VCaP (cell line): ENCODE measurements at regions not wholly inside any gene's neighbourhood (a gene's known extent, or its start where the extent isn't known, plus 50 kb on each side); places are given as distances from the start of the nearest gene placed in this dataset.

Experiments
- H3K27ac ChIP-seq: fragments of 450-650 bp; 2 replicates; pipeline ENCODE4 v1.5.1; 2017
- TF ChIP-seq, protein P1 (sequence below): fragments of 450-650 bp; conservative IDR thresholded peaks from 2 replicates; pipeline ENCODE4 v1.5.1; 2017; ENCODE audit warnings: mild to moderate bottlenecking, moderate library complexity

DNA sequence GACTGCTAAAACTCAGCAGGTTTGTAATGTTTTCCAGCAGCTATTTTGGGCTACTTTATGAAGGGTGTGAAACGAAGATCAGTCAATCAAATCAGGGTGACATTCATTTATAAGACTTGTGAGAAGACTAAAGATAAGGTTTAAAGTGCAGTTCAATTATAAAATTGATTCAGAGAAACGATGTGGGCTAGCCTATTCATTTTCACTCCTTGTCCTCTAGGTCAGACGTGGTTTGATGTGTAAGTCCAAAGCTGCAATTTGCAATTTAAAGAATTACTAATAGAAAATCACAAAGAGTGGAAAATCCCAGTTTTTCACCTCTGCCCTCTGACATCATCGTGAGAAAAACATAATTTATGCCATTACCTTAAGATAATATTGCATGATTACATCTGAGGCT, 243.5 kb upstream of the NOVA1 start:
- H3K27ac ChIP-seq, result no peak overlapping the region
- TF ChIP-seq, protein P1, sequence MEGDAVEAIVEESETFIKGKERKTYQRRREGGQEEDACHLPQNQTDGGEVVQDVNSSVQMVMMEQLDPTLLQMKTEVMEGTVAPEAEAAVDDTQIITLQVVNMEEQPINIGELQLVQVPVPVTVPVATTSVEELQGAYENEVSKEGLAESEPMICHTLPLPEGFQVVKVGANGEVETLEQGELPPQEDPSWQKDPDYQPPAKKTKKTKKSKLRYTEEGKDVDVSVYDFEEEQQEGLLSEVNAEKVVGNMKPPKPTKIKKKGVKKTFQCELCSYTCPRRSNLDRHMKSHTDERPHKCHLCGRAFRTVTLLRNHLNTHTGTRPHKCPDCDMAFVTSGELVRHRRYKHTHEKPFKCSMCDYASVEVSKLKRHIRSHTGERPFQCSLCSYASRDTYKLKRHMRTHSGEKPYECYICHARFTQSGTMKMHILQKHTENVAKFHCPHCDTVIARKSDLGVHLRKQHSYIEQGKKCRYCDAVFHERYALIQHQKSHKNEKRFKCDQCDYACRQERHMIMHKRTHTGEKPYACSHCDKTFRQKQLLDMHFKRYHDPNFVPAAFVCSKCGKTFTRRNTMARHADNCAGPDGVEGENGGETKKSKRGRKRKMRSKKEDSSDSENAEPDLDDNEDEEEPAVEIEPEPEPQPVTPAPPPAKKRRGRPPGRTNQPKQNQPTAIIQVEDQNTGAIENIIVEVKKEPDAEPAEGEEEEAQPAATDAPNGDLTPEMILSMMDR, result no peak

DNA sequence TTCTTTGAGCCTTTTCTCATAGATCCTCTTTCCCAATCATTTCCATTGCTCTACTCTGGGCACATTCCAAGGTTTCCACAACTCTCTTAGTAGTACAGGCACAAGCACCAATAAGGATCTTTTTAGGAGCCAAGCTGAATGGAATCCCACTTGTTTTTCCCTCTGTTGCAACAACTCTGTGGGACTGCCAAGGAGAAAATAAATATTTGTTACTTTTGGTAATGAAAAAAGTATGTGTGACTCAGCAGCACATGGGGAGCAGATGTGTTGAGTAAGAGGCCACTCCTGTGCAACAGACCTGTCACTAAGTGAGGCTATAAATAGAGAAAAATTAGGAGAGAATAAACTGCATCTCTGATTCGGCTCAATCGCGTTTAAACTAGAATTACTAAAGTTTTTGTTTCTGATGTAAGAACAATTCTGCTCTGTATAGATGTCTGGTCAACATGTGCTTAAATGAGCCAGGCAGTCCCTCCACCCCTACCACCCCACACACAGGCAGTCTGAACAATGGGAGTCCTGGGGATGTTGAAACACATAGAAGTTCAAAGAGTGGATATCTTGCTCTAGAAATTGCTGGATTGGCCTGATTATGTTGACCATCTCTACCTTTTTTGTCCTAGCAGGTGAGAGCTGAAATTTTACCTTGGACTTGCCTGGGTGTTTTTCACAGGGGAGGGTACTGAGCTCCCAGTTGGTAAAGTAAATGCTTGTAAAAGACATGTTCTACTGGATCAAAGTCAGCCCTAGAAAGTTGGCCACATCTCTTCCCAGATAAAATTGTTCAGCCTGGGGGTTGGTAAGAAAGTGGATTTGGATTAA, 244.3 kb upstream of the NOVA1 start:
- TF ChIP-seq, protein P1, result no peak
- no peak overlapping the region for H3K27ac ChIP-seq

DNA sequence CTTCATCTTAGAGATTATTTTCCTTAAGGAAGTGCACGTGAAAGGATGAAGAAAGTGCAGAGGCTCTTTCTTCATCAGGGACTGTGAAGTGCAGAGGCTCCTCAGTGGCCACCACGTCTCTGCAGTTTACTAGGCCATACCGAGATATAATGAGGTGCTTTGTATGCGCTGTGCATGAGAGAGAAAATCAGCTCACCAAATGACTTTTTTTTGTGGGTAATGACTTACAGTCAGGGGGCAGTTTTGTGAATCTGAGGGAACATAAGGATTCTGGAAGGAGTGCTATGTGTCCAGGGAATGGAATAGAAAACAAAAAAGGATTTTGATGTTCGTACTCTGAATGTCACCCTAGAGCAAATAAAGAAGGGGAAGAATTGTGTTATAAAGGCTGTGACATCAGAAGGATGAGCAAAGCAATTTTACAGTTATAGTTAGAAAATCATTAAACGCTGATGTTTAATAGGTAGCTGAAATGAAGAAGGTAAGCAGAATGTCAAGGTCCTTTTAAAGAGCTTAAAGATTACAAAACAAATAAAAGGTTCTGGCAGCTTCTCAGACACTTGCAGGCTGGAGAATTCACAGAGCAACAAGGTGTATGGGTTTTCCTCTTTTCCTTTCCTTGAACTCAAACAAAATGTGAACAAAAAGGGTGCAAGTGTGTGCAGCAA, 247.5 kb upstream of the NOVA1 start:
- TF ChIP-seq, protein P1, result no peak
- peak overlapping the region; percentile 61 for H3K27ac ChIP-seq

DNA sequence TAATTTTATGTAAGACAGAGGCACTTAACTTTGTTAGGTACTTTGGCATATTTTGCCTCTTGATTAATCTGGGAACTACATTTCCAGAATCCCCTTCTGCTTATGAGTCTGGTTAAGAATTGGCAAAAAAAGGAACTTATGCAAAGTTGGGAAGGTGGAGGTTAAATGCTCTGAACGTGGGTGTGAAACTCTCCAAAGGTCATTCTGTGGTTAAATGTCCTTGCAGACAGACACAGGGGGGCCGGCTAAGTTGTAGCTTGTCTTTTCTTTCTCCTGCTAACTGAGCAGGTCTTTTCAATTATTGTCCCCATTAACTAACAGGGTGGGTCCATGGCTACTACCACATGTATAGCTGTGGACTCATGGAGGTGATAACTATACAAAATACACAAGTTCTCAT, 248.6 kb upstream of the NOVA1 start:
- TF ChIP-seq, protein P1, result no peak
- H3K27ac ChIP-seq, result peak overlapping the region; percentile 61; the same call in 1 of the 2 replicates

DNA sequence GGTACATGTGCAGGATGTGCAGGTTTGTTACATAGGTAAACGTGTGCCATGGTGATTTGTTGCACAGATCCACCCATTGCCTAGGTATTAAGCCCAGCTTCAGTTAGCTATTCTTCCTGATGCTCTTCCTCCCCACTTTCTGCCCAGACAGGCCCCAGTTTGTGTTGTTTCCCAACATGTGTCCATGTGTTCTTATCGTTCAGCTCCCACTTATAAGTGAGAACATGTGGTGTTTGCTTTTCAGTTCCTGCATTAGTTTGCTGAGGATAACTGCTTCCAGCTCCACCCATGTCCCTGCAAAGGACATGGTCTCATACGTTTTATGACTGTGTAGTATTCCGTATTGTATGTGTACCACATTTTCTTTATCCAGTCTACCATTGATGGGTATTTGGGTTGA, 251.7 kb upstream of the NOVA1 start:
- H3K27ac ChIP-seq, result no peak overlapping the region
- TF ChIP-seq, protein P1, result no peak

DNA sequence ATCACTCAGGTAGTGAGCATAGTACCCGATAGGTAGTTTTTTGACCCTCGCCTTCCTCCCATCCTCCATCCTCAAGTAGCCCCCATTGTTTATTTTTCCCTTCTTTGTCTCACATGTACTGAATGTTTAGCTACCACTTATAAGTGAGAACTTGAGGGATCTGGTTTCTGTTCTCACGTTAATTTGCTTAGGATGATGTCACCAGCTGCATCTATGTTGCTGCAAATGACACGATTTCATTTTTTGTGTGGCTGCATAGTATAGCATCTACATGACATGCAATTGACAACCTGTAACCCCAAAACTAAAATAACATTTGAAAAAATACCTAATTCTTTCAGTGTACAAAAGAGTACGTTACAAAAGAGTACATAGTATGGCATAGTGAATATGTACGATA, 254.0 kb upstream of the NOVA1 start:
- TF ChIP-seq, protein P1, result no peak
- H3K27ac ChIP-seq, result no peak overlapping the region

DNA sequence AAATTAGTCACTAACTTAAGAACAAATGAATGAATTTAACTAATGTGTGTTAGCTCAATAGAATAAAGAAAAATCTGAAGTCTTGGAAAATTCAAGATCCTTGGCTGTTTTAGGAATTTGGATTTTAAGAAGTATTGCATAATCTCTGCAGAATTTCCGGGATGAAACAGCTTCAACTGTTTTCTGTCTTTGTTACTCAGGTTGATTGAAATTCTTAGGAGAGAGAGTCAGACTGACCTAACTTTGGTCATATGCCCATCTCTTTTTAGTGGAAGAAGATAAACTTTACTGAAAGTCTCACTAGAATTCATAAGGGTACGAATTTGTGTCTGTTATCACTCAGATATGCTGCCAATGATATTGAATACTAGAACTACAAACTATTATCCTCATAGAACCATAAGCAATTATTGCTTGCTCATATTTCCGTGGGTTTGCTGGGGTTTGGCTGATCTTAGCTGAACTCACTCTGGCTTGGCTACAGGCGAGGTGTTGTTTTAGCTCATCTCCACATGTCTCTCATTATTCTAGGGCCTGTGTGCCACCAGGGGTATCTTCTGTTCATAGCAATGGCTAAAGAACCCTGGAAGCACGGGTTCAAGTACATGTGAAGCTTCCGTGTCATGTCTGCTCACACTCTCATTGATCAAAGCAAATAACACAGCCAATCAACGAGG, 257.4 kb upstream of the NOVA1 start:
- TF ChIP-seq, protein P1, result no peak
- no peak overlapping the region for H3K27ac ChIP-seq
